Cardiac muscle cell (in vitro differentiated cells and primary cell): ENCODE measurements at regions not wholly inside any gene's neighbourhood (a gene's known extent, or its start where the extent isn't known, plus 50 kb on each side); places are given as distances from the start of the nearest gene placed in this dataset.
"Not testable (repeated sequence)": the region's sequence is repeated elsewhere in the genome, so short reads cannot be mapped to it uniquely, and the experiment has no call there.

ENCODE experiments used
- DNase-seq, 2 donors: peaks; one replicate each; pipeline versions ENCODE4 v3.0.0 to v3.0.0-alpha.2; 2010 to 2017; ENCODE audit warnings: low read depth in 1 of 2, low spot score in 1 of 2
- H3K27ac ChIP-seq: fragments of 200-600 bp; sonication (generic); 2 replicates; pipeline ENCODE4 v1.5.1; 2016
- H3K27me3 ChIP-seq: fragments of 200-600 bp; sonication (generic); 2 replicates; pipeline ENCODE4 v1.6.0; 2016; ENCODE audit warnings: control low read depth
- H3K36me3 ChIP-seq: fragments of 200-600 bp; sonication (generic); 2 replicates; pipeline ENCODE4 v1.5.1; 2016; ENCODE audit warnings: control low read depth
- H3K4me1 ChIP-seq: fragments of 200-600 bp; sonication (generic); 2 replicates; pipeline ENCODE4 v1.8.1; 2017; ENCODE audit warnings: low read depth, mild to moderate bottlenecking, mixed run types
- H3K4me3 ChIP-seq: fragments of 200-600 bp; sonication (generic); 2 replicates; pipeline ENCODE4 v1.5.1; 2016; ENCODE audit warnings: mild to moderate bottlenecking
- H3K9me3 ChIP-seq: fragments of 200-600 bp; sonication (generic); 2 replicates; pipeline ENCODE4 v1.5.1; 2017; ENCODE audit warnings: low read depth, mild to moderate bottlenecking, control low read depth
- CTCF ChIP-seq: IDR thresholded peaks from 2 replicates; pipeline ENCODE4 v1.5.1; 2012; ENCODE audit warnings: low read depth, mild to moderate bottlenecking, low read length

DNA sequence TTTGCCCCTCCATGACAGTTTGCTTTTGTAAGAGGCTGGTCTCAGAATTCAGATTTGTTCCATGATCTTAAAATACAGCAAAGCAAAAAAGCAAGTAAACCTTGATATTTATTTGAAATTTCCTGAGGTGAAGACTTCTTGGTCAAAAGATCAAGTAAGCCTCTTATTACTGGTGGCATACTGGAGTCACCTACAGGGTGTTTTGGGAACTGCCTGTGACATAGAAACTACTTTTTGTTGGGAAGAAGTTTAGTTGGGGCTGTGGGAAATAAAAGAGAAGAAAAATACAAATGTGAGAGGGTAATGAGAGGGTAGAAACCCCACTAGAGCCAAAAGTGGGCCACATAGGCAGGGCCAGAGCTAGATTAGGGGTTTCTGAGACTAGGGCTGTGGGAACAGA, 217.9 kb downstream of the OTUD1 start:
- H3K4me1 ChIP-seq, result no peaks in the 10 kb centered on the region
- H3K27me3 ChIP-seq, result peaks cover 2% of the 10 kb centered on the region
- peak in 1 of 2 donors; percentile 28 for DNase-seq
- no peak overlapping the region for H3K27ac ChIP-seq
- no peak overlapping the region for H3K4me3 ChIP-seq
- no peaks in the 10 kb centered on the region for H3K36me3 ChIP-seq
- no peak for TF ChIP-seq CTCF
- H3K9me3 ChIP-seq, result no peaks in the 10 kb centered on the region

- no peak overlapping the region for H3K27ac ChIP-seq
- no peak for TF ChIP-seq CTCF
- H3K4me1 ChIP-seq, result no peaks in the 10 kb centered on the region
- DNase-seq, result no peak
- no peaks in the 10 kb centered on the region for H3K9me3 ChIP-seq
- no peak overlapping the region for H3K4me3 ChIP-seq
- H3K36me3 ChIP-seq, result no peaks in the 10 kb centered on the region
- H3K27me3 ChIP-seq, result peaks cover 2% of the 10 kb centered on the region
Observed at GRCh38 chr10:23657677-23658076, 218.8 kb downstream of the OTUD1 start.

- H3K9me3 ChIP-seq, H3K27ac ChIP-seq, H3K36me3 ChIP-seq, H3K4me1 ChIP-seq, DNase-seq, H3K27me3 ChIP-seq, H3K4me3 ChIP-seq: not testable (repeated sequence)
Observed at GRCh38 chr10:23671866-23672265, 233.0 kb downstream of the OTUD1 start.

DNA sequence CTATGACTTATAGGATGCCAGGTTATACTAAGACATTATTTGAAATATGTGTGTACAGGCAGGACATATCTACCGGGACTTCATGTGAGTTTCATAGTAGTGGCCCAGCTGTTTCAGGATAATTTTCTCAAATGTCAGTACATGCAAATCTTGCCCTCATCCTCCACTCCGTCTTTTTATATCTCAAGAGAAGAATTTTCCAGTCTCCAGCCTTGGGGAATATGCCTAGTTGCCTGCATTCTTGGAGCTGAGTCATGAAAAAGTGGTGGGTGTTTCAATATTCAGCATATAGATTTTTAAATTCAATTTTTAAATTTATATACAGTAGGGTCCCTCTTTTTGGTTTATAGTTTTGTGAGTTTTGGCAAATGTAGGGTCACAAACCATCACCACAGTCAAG, 236.7 kb downstream of the OTUD1 start:
- Histone ChIP-seq H3K27me3 (no peaks in the 10 kb centered on the region), H3K9me3 (no peaks in the 10 kb centered on the region), H3K36me3 (no peaks in the 10 kb centered on the region), H3K4me3 (no peak overlapping the region), H3K4me1 (no peaks in the 10 kb centered on the region), H3K27ac (no peak overlapping the region)
- DNase-seq, result no peak
- TF ChIP-seq CTCF, result no peak

DNA sequence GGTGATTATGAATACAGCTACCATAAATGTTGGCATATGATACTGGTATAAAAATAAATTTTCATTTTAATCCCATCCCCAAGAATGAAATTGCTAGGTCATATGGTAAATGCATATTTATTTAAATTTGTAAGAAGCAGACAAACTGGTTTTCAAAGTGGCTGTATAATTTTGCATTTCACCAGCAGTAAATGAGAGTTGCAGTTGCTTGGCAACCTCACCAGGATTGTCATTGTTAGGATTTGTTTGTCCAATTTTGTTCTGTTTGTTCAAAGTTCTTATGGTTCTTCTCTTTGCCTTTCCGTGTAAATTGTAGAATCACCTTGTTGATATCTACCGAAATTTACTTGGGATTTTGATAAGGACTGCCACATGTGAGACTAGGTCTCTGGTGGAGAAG, 237.4 kb downstream of the OTUD1 start:
- no peak overlapping the region for H3K4me3 ChIP-seq
- no peak overlapping the region for H3K27ac ChIP-seq
- DNase-seq, result no peak
- H3K9me3 ChIP-seq, result no peaks in the 10 kb centered on the region
- no peaks in the 10 kb centered on the region for H3K36me3 ChIP-seq
- no peaks in the 10 kb centered on the region for H3K4me1 ChIP-seq
- no peaks in the 10 kb centered on the region for H3K27me3 ChIP-seq
- TF ChIP-seq CTCF, result no peak

DNA sequence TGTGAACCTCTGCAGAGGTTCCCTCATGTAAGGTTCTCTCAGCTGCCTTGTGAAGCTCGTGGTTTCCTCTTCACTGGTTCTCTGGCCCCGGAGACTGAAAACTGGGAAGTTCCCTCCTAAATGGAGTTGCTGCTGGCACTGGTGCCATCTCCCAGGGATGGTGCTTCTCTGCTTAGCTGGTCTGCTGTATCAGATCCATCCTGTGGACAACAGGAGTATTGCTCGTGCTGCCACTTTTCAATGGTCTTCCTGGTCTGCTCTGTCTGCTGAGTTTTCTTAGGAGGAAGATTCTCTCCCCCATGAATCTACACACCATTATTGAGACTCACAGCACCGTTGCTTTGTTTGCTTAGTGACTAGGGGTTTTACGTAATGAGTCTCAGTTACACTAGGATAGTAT, 247.8 kb downstream of the OTUD1 start:
- Histone ChIP-seq H3K4me1 (no peaks in the 10 kb centered on the region), H3K36me3 (no peaks in the 10 kb centered on the region), H3K4me3 (no peak overlapping the region), H3K27me3 (peaks cover 54% of the 10 kb centered on the region), H3K9me3 (no peaks in the 10 kb centered on the region), H3K27ac (no peak overlapping the region)
- no peak for TF ChIP-seq CTCF
- DNase-seq, result no peak
